ENCODE measurements at regions not wholly inside any gene's neighbourhood (a gene's known extent, or its start where the extent isn't known, plus 50 kb on each side); places are given as distances from the start of the nearest gene placed in this dataset.
"Not testable (repeated sequence)": the region's sequence is repeated elsewhere in the genome, so short reads cannot be mapped to it uniquely, and the experiment has no call there.

GRCh38 chr1:119253366-119253765 is 112.9 kb upstream of the WARS2 start:
- no peak for DNase-seq

- no peak for DNase-seq
Observed at GRCh38 chr1:119254067-119254720, 113.7 kb upstream of the WARS2 start.

GRCh38 chr1:119256089-119256488 is 112.5 kb upstream of the HAO2 start:
- not testable (repeated sequence) for DNase-seq

- no peak for DNase-seq
Observed at GRCh38 chr1:119260506-119260905, 108.1 kb upstream of the HAO2 start.

- DNase-seq = no peak
Observed at GRCh38 chr1:119266386-119266785, 102.2 kb upstream of the HAO2 start.

- DNase-seq = no peak
Observed at GRCh38 chr1:119266858-119267257, 101.7 kb upstream of the HAO2 start.

- not testable (repeated sequence) for DNase-seq
Observed at GRCh38 chr1:119267288-119267687, 101.3 kb upstream of the HAO2 start.

- DNase-seq = no peak
Observed at GRCh38 chr1:119268879-119269278, 99.7 kb upstream of the HAO2 start.

- peak in 7 of 56 donors; percentile 1 to 37 (median 5) for DNase-seq
Observed at GRCh38 chr1:119275145-119276134, 93.1 kb upstream of the HAO2 start.

- no peak for DNase-seq
Observed at GRCh38 chr1:119276558-119276957, 92.0 kb upstream of the HAO2 start.

- peak in 7 of 56 donors; percentile 2 to 15 (median 4) for DNase-seq
Observed at GRCh38 chr1:119279456-119280381, 88.9 kb upstream of the HAO2 start.

GRCh38 chr1:119285482-119285881 is 83.1 kb upstream of the HAO2 start:
- DNase-seq = no peak

GRCh38 chr1:119286587-119287181 is 81.9 kb upstream of the HAO2 start:
- peak in 2 of 56 donors; percentile 5 to 11 for DNase-seq

- no peak for DNase-seq
Observed at GRCh38 chr1:119288751-119289150, 79.8 kb upstream of the HAO2 start.

GRCh38 chr1:119290297-119290696 is 78.3 kb upstream of the HAO2 start:
- no peak for DNase-seq

GRCh38 chr1:119291611-119292206 is 76.9 kb upstream of the HAO2 start:
- DNase-seq = no peak

- DNase-seq = no peak
Observed at GRCh38 chr1:119293797-119294196, 74.8 kb upstream of the HAO2 start.

GRCh38 chr1:119294199-119294598 is 74.4 kb upstream of the HAO2 start:
- no peak for DNase-seq

GRCh38 chr1:119294722-119295121 is 73.9 kb upstream of the HAO2 start:
- no peak for DNase-seq

- DNase-seq = no peak
Observed at GRCh38 chr1:119298687-119299303, 69.8 kb upstream of the HAO2 start.
